Stomach smooth muscle (tissue), 2 donors: ENCODE measurements at regions not wholly inside any gene's neighbourhood (a gene's known extent, or its start where the extent isn't known, plus 50 kb on each side); places are given as distances from the start of the nearest gene placed in this dataset.
"Not testable (repeated sequence)": the region's sequence is repeated elsewhere in the genome, so short reads cannot be mapped to it uniquely, and the experiment has no call there.

Experiments used
- H3K27ac ChIP-seq: one replicate; pipeline ENCODE4 v1.7.0; 2013; ENCODE audit warnings: mild to moderate bottlenecking, low read length, inconsistent platforms
- H3K27me3 ChIP-seq, 2 donors: one replicate each; pipeline ENCODE4 v1.7.0; 2013; ENCODE audit warnings: low read length in 2 of 2; ENCODE audit not compliant: insufficient read depth in 2 of 2, control insufficient read depth in 1 of 2
- H3K36me3 ChIP-seq, 2 donors: one replicate each; pipeline ENCODE4 v1.7.0; 2013; ENCODE audit warnings: low read length in 2 of 2; ENCODE audit not compliant: control insufficient read depth in 2 of 2, insufficient read depth in 2 of 2
- H3K4me1 ChIP-seq: one replicate; pipeline ENCODE4 v1.7.0; 2013; ENCODE audit warnings: low read length; ENCODE audit not compliant: control insufficient read depth, insufficient read depth
- H3K4me3 ChIP-seq, 2 donors: one replicate each; pipeline ENCODE4 v1.7.0; 2013; ENCODE audit warnings: low read length in 2 of 2
- H3K9ac ChIP-seq, 2 donors: one replicate each; pipeline ENCODE4 v1.7.0; 2013; ENCODE audit warnings: low read length in 2 of 2, mild to moderate bottlenecking in 1 of 2
- H3K9me3 ChIP-seq, 2 donors: one replicate each; pipeline ENCODE4 v1.7.0; 2013; ENCODE audit warnings: low read length in 2 of 2; ENCODE audit not compliant: control insufficient read depth in 2 of 2
- donor health status: healthy.
- donor health status: Pancreatic carcinoma.

GRCh38 chr6:144460327-144461095, 175.4 kb downstream of the UTRN start:
- Histone ChIP-seq H3K27me3 (no peaks in the 10 kb centered on the region), H3K4me3 (no peak overlapping the region), H3K27ac (no peak overlapping the region), H3K36me3 (peaks cover 9 to 21% of the 10 kb centered on the region in 2 donors), H3K9me3 (no peaks in the 10 kb centered on the region), H3K4me1 (no peaks in the 10 kb centered on the region), H3K9ac (no peak overlapping the region)

DNA sequence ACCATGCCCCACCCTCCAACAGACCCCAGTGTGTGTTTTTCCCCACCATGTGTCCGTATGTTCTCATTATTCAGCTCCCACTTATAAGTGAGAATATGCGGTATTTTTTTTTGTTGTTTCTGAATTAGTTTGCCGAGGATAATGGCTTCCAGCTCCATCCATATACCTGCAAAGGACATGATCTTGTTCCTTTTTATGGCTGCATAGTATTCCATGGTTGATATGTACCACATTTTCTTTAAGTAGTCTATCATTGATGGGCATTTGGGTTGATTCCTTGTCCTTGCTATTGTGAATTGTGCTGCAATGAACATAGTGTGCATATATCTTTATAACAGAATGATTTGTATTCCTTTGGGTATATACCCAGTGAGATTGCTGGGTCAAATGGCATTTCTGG, 176.9 kb downstream of the UTRN start:
- Histone ChIP-seq H3K9me3 (no peaks in the 10 kb centered on the region), H3K4me3 (no peak overlapping the region), H3K9ac (no peak overlapping the region), H3K36me3 (peaks cover 9 to 21% of the 10 kb centered on the region in 2 donors), H3K27me3 (no peaks in the 10 kb centered on the region), H3K27ac (no peak overlapping the region), H3K4me1 (no peaks in the 10 kb centered on the region)

DNA sequence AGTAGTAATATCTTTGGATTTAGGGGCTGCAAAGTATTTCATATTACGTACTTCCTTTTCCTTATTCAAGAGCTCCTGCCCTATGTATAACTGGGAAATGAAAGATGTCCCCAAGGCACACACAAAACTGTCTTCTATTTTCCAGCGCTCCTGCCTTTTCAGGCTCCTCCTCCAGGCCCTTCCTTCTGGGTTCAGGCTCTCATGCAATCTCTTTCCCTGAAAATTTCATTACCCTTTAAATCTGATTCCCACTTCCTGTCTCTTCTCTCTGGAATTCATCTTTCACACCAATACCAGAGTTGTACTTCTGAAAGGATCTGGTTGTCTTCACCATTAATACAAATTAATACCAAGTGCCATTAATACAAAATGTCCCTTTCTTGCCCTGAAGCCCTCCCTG, 181.6 kb downstream of the UTRN start:
- Histone ChIP-seq H3K27me3 (no peaks in the 10 kb centered on the region), H3K4me3 (no peak overlapping the region), H3K9me3 (no peaks in the 10 kb centered on the region), H3K36me3 (peaks cover 0 to 7% of the 10 kb centered on the region in 2 donors), H3K9ac (no peak overlapping the region), H3K27ac (no peak overlapping the region), H3K4me1 (no peaks in the 10 kb centered on the region)

GRCh38 chr6:144467172-144467762, 182.1 kb downstream of the UTRN start:
- H3K9ac ChIP-seq = no peak overlapping the region

DNA sequence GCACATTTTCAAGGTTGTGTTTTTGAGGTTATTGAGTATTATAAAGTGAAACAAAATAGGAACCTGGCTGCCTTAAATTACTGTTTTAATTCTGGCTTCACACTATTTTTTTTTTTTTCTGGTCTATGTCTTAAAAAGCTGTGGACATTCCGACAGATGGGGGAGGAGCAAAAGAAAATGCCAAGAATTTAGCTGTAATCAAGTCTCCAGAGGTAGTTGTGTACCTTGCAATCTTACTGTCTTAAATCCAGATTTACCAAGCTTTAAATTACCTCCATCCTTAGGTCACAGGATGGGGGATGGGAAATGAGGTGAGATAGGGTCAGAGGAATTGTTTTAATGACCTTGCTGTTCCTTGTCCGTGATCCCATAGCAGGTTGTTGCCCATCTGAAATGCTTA, 182.8 kb downstream of the UTRN start:
- Histone ChIP-seq H3K4me3 (no peak overlapping the region), H3K36me3 (peaks cover 0 to 9% of the 10 kb centered on the region in 2 donors), H3K27me3 (no peaks in the 10 kb centered on the region), H3K9me3 (no peaks in the 10 kb centered on the region), H3K4me1 (no peaks in the 10 kb centered on the region), H3K9ac (no peak overlapping the region), H3K27ac (no peak overlapping the region)

More at GRCh38 chr6:144467172-144467762, 182.1 kb downstream of the UTRN start:
- Histone ChIP-seq H3K36me3 (peaks cover 0 to 9% of the 10 kb centered on the region in 2 donors), H3K27ac (no peak overlapping the region), H3K4me3 (no peak overlapping the region), H3K4me1 (no peaks in the 10 kb centered on the region), H3K9me3 (no peaks in the 10 kb centered on the region), H3K27me3 (no peaks in the 10 kb centered on the region)

DNA sequence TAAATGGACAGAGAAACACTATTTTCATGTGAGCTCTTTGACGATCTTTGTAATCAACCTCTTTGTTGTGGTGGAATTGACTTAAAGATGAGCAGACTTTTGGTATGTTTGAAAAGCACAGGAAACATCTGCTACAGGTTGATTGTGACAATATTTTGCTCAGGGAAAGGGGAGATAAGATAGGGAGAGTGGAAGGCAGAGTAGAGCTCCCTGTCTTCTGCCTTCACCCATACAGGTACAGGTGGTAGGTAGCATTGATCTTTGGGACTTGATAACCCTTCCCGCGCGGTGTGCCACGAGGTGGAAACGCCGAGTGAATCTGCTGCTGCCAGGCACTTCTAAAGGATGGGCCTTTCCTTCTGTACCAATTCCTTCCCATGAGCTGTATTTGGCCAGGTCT, 183.6 kb downstream of the UTRN start:
- Histone ChIP-seq H3K4me1 (no peaks in the 10 kb centered on the region), H3K27ac (no peak overlapping the region), H3K27me3 (no peaks in the 10 kb centered on the region), H3K9me3 (no peaks in the 10 kb centered on the region), H3K36me3 (peaks cover 0 to 9% of the 10 kb centered on the region in 2 donors), H3K9ac (no peak overlapping the region), H3K4me3 (no peak overlapping the region)

DNA sequence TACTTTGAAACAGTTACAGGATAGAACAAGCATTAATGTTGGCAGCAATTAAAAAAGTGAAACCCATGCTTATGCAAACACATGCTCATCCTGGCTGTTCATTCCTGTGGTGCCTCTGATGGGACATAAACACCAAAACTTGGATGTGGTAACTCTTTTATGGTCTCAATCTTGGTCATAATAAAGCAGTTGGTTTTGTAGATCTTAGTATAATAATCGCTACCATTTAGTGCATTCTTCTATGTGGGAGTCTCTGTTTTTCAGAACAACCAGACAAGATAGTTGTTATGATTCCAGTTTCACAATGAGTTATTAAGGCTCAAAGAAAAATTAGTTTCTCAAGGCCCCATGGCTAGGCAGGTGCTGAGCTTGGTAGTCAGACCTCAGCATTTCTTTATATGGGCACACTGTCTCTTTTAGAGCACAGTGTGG, 184.0 kb downstream of the UTRN start:
- no peaks in the 10 kb centered on the region for H3K4me1 ChIP-seq
- no peak overlapping the region for H3K9ac ChIP-seq

DNA sequence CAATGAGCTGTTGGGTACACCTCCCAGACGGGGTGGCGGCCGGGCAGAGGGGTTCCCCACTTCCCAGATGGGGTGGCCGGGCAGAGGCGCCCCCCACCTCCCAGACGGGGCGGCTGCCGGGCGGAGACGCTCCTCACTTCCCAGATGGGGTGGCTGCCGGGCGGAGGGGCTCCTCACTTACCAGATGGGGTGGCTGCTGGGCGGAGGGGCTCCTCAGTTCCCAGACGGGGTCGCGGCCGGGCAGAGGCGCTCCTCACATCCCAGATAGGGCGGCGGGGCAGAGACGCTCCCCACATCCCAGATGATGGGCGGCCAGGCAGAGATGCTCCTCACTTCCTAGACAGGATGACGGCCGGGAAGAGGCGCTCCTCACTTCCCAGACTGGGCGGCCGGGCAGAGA, 185.1 kb downstream of the UTRN start:
- H3K4me3 ChIP-seq, H3K9ac ChIP-seq, H3K9me3 ChIP-seq, H3K4me1 ChIP-seq, H3K27ac ChIP-seq, H3K27me3 ChIP-seq: not testable (repeated sequence)
- H3K36me3 ChIP-seq = peaks cover 6 to 13% of the 10 kb centered on the region in 2 donors

More for the DNA sequence above, 184.0 kb downstream of the UTRN start:
- H3K27ac ChIP-seq = no peak overlapping the region
- peaks cover 1 to 9% of the 10 kb centered on the region in 2 donors for H3K36me3 ChIP-seq
- no peak overlapping the region for H3K4me3 ChIP-seq
- no peaks in the 10 kb centered on the region for H3K9me3 ChIP-seq
- H3K27me3 ChIP-seq = no peaks in the 10 kb centered on the region

DNA sequence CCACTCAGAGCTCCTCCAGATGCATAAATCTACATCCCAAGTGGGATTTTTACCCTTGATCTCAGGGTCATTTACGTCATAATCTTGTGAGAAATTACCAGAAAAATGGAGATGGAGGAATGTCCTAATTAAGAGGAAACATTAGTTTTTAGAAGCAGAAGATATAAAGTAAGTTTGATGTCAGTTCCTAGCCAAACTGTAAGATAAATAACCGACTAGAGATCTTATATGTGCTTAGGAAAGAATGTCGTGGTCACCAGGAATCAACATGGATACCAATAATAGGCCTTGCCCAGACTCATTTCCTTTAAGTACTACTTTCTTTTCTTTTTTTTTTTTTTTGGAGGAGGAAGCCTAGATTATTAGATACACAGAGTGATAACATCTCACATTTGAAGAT, 186.9 kb downstream of the UTRN start:
- H3K4me1 ChIP-seq = no peaks in the 10 kb centered on the region
- peaks cover 9 to 13% of the 10 kb centered on the region in 2 donors for H3K36me3 ChIP-seq
- H3K27ac ChIP-seq = no peak overlapping the region
- no peaks in the 10 kb centered on the region for H3K27me3 ChIP-seq
- H3K9me3 ChIP-seq = no peaks in the 10 kb centered on the region
- no peak overlapping the region for H3K9ac ChIP-seq
- H3K4me3 ChIP-seq = no peak overlapping the region

DNA sequence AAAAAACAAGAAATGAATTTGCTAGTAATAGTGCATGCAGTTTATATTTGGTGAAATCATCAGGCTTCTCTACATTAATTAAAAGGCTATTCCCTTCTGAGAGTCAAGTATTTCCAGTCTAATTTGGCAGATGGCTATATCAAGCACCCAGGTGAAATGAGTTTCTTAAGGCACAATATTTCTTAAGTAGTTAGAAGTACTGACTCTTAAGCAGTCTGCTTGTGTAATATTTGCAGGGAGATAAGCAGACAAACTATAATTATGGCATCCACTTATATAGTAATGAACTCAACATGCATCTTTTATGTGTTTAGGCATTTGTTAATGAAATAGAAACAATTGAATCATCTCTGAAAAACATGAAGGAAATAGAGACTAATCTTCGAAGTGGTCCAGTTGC, 189.2 kb downstream of the UTRN start:
- Histone ChIP-seq H3K4me1 (no peaks in the 10 kb centered on the region), H3K36me3 (peaks cover 9 to 13% of the 10 kb centered on the region in 2 donors), H3K27me3 (no peaks in the 10 kb centered on the region), H3K27ac (no peak overlapping the region), H3K9me3 (no peaks in the 10 kb centered on the region), H3K9ac (no peak overlapping the region), H3K4me3 (no peak overlapping the region)

- H3K4me1 ChIP-seq = no peaks in the 10 kb centered on the region
- H3K4me3 ChIP-seq = no peak overlapping the region
- no peak overlapping the region for H3K27ac ChIP-seq
- no peak overlapping the region for H3K9ac ChIP-seq
- H3K27me3 ChIP-seq = no peaks in the 10 kb centered on the region
- no peaks in the 10 kb centered on the region for H3K9me3 ChIP-seq
- peaks cover 9 to 13% of the 10 kb centered on the region in 2 donors for H3K36me3 ChIP-seq
Measured at GRCh38 chr6:144474904-144475303, 189.8 kb downstream of the UTRN start.
